ENCODE measurements at regions not wholly inside any gene's neighbourhood (a gene's known extent, or its start where the extent isn't known, plus 50 kb on each side); places are given as distances from the start of the nearest gene placed in this dataset.
"Not testable (repeated sequence)": the region's sequence is repeated elsewhere in the genome, so short reads cannot be mapped to it uniquely, and the experiment has no call there.

GRCh38 chr1:146387750-146388469, 159.1 kb upstream of the NOTCH2NLA start:
- FAIRE-seq: not testable (repeated sequence)

GRCh38 chr1:146386851-146387749, 158.3 kb upstream of the NOTCH2NLA start:
- FAIRE-seq: not testable (repeated sequence)

More at GRCh38 chr1:146387750-146388469, 159.1 kb upstream of the NOTCH2NLA start:
- not testable (repeated sequence) for DNase-seq (ENCODE audit: insufficient read length, low spot score)

GRCh38 chr1:146381196-146381595, 152.4 kb upstream of the NOTCH2NLA start:
- DNase-seq (ENCODE audit: insufficient read length, low spot score); FAIRE-seq: not testable (repeated sequence)

More at GRCh38 chr1:146386851-146387749, 158.3 kb upstream of the NOTCH2NLA start:
- DNase-seq (ENCODE audit: insufficient read length, low spot score): not testable (repeated sequence)

GRCh38 chr1:146376708-146377496, 148.1 kb upstream of the NOTCH2NLA start:
- not testable (repeated sequence) for FAIRE-seq; DNase-seq (ENCODE audit: insufficient read length, low spot score)

GRCh38 chr1:146376309-146376707, 147.5 kb upstream of the NOTCH2NLA start:
- DNase-seq (ENCODE audit: insufficient read length, low spot score); FAIRE-seq: not testable (repeated sequence)

GRCh38 chr1:146375108-146375507, 146.3 kb upstream of the NOTCH2NLA start:
- DNase-seq (ENCODE audit: insufficient read length, low spot score); FAIRE-seq: not testable (repeated sequence)

GRCh38 chr1:146369940-146370339, 141.1 kb upstream of the NOTCH2NLA start:
- DNase-seq (ENCODE audit: insufficient read length, low spot score); FAIRE-seq: not testable (repeated sequence)

GRCh38 chr1:146355373-146355772, 126.6 kb upstream of the NOTCH2NLA start:
- not testable (repeated sequence) for FAIRE-seq

GRCh38 chr1:146326863-146327262, 98.0 kb upstream of the NOTCH2NLA start:
- not testable (repeated sequence) for FAIRE-seq; DNase-seq (ENCODE audit: insufficient read length, low spot score)

More at GRCh38 chr1:146355373-146355772, 126.6 kb upstream of the NOTCH2NLA start:
- not testable (repeated sequence) for DNase-seq (ENCODE audit: insufficient read length, low spot score)

GRCh38 chr1:146324463-146324862, 95.6 kb upstream of the NOTCH2NLA start:
- not testable (repeated sequence) for DNase-seq (ENCODE audit: insufficient read length, low spot score); FAIRE-seq

- FAIRE-seq: not testable (repeated sequence)
Observed at GRCh38 chr1:146323302-146323701, 94.5 kb upstream of the NOTCH2NLA start.

GRCh38 chr1:146322893-146323292, 94.1 kb upstream of the NOTCH2NLA start:
- DNase-seq (ENCODE audit: insufficient read length, low spot score); FAIRE-seq: not testable (repeated sequence)

More at GRCh38 chr1:146323302-146323701, 94.5 kb upstream of the NOTCH2NLA start:
- not testable (repeated sequence) for DNase-seq (ENCODE audit: insufficient read length, low spot score)

- DNase-seq (ENCODE audit: insufficient read length, low spot score); FAIRE-seq: not testable (repeated sequence)
Observed at GRCh38 chr1:146318715-146319114, 89.9 kb upstream of the NOTCH2NLA start.

GRCh38 chr1:146317785-146318184, 89.0 kb upstream of the NOTCH2NLA start:
- DNase-seq (ENCODE audit: insufficient read length, low spot score); FAIRE-seq: not testable (repeated sequence)

GRCh38 chr1:146314449-146315246, 85.8 kb upstream of the NOTCH2NLA start:
- FAIRE-seq; DNase-seq (ENCODE audit: insufficient read length, low spot score): not testable (repeated sequence)

GRCh38 chr1:146310579-146310978, 81.8 kb upstream of the NOTCH2NLA start:
- not testable (repeated sequence) for DNase-seq (ENCODE audit: insufficient read length, low spot score); FAIRE-seq

- not testable (repeated sequence) for DNase-seq (ENCODE audit: insufficient read length, low spot score); FAIRE-seq
Observed at GRCh38 chr1:146309427-146309826, 80.6 kb upstream of the NOTCH2NLA start.

GRCh38 chr1:146308892-146309291, 80.1 kb upstream of the NOTCH2NLA start:
- not testable (repeated sequence) for FAIRE-seq

GRCh38 chr1:146308152-146308551, 79.3 kb upstream of the NOTCH2NLA start:
- FAIRE-seq; DNase-seq (ENCODE audit: insufficient read length, low spot score): not testable (repeated sequence)

More at GRCh38 chr1:146308892-146309291, 80.1 kb upstream of the NOTCH2NLA start:
- not testable (repeated sequence) for DNase-seq (ENCODE audit: insufficient read length, low spot score)

Measured in HTR-8/SVneo (cell line).